Neural crest cell (in vitro differentiated cells): ENCODE measurements at regions not wholly inside any gene's neighbourhood (a gene's known extent, or its start where the extent isn't known, plus 50 kb on each side); places are given as distances from the start of the nearest gene placed in this dataset.

Source experiments
- DNase-seq: peaks from one replicate; pipeline ENCODE4 v3.0.0; 2021; ENCODE audit warnings: low read depth, mixed read lengths, low spot score
- H3K27ac Mint-ChIP-seq: one replicate; pipeline ENCODE4 v1.8.0; 2021; ENCODE audit warnings: mild to moderate bottlenecking, mixed read lengths; ENCODE audit not compliant: unreplicated experiment
- H3K27me3 Mint-ChIP-seq: 2 replicates; pipeline ENCODE4 v1.8.0; 2021; ENCODE audit warnings: low read depth, mild to moderate bottlenecking, mixed read lengths
- H3K36me3 Mint-ChIP-seq: 2 replicates; pipeline ENCODE4 v1.8.0; 2021; ENCODE audit warnings: low read depth, mild to moderate bottlenecking, mixed read lengths
- H3K4me1 Mint-ChIP-seq: 2 replicates; pipeline ENCODE4 v1.8.0; 2021; ENCODE audit warnings: mixed read lengths
- H3K4me3 Mint-ChIP-seq: one replicate; pipeline ENCODE4 v1.8.0; 2021; ENCODE audit warnings: mild to moderate bottlenecking, mixed read lengths
- H3K9me3 Mint-ChIP-seq: 2 replicates; pipeline ENCODE4 v1.8.0; 2021; ENCODE audit warnings: mixed read lengths
- CTCF ChIP-seq: fragments of 200-600 bp; sonication (generic); conservative IDR thresholded peaks from 2 replicates; pipeline ENCODE4 v1.5.0; 2021; ENCODE audit warnings: antibody characterized with exemption, mild to moderate bottlenecking

- H3K27ac Mint-ChIP-seq = peak overlapping the region; percentile 75
- peaks cover 15% of the 10 kb centered on the region for H3K4me1 Mint-ChIP-seq
- no peak for DNase-seq
- no peak for TF ChIP-seq CTCF
- H3K9me3 Mint-ChIP-seq = no peaks in the 10 kb centered on the region
- no peaks in the 10 kb centered on the region for H3K27me3 Mint-ChIP-seq
- H3K36me3 Mint-ChIP-seq = no peaks in the 10 kb centered on the region
- H3K4me3 Mint-ChIP-seq = no peak overlapping the region
Measured at GRCh38 chr10:110376021-110376766, 71.5 kb upstream of the SMNDC1 start.

- DNase-seq = no peak
- Mint-ChIP-seq H3K27me3 (no peaks in the 10 kb centered on the region), H3K4me3 (no peak overlapping the region), H3K4me1 (peaks cover 15% of the 10 kb centered on the region), H3K27ac (peak overlapping the region; percentile 75), H3K36me3 (no peaks in the 10 kb centered on the region), H3K9me3 (no peaks in the 10 kb centered on the region)
- no peak for TF ChIP-seq CTCF
Measured at GRCh38 chr10:110376767-110377160, 72.0 kb upstream of the SMNDC1 start.

GRCh38 chr10:110378006-110378405 lies 73.3 kb upstream of the SMNDC1 start:
- H3K9me3 Mint-ChIP-seq = no peaks in the 10 kb centered on the region
- no peak for DNase-seq
- H3K4me3 Mint-ChIP-seq = no peak overlapping the region
- peaks cover 23% of the 10 kb centered on the region for H3K4me1 Mint-ChIP-seq
- no peak for TF ChIP-seq CTCF
- H3K27ac Mint-ChIP-seq = no peak overlapping the region
- H3K36me3 Mint-ChIP-seq = no peaks in the 10 kb centered on the region
- no peaks in the 10 kb centered on the region for H3K27me3 Mint-ChIP-seq

GRCh38 chr10:110378533-110379108 lies 73.9 kb upstream of the SMNDC1 start:
- Mint-ChIP-seq H3K4me1 (peaks cover 24% of the 10 kb centered on the region), H3K4me3 (no peak overlapping the region), H3K27me3 (no peaks in the 10 kb centered on the region), H3K27ac (no peak overlapping the region), H3K9me3 (no peaks in the 10 kb centered on the region), H3K36me3 (no peaks in the 10 kb centered on the region)
- no peak for DNase-seq
- no peak for TF ChIP-seq CTCF

- Mint-ChIP-seq H3K27me3 (no peaks in the 10 kb centered on the region), H3K4me1 (peaks cover 24% of the 10 kb centered on the region), H3K4me3 (no peak overlapping the region), H3K27ac (no peak overlapping the region), H3K36me3 (no peaks in the 10 kb centered on the region), H3K9me3 (no peaks in the 10 kb centered on the region)
- TF ChIP-seq CTCF = no peak
- no peak for DNase-seq
Measured at GRCh38 chr10:110379831-110380230, 75.1 kb upstream of the SMNDC1 start.
